ENCODE measurements at regions not wholly inside any gene's neighbourhood (a gene's known extent, or its start where the extent isn't known, plus 50 kb on each side); places are given as distances from the start of the nearest gene placed in this dataset.
"Not testable (repeated sequence)": the region's sequence is repeated elsewhere in the genome, so short reads cannot be mapped to it uniquely, and the experiment has no call there.

- no peak overlapping the region for H3K27ac Mint-ChIP-seq
- DNase-seq = no peak
- no peaks in the 10 kb centered on the region for H3K4me1 Mint-ChIP-seq
- H3K27me3 Mint-ChIP-seq = no peaks in the 10 kb centered on the region
- ChIA-PET CTCF (no interaction called here), POLR2A (no interaction called here)
- no peak overlapping the region for H3K4me3 Mint-ChIP-seq
- no peaks in the 10 kb centered on the region for H3K36me3 Mint-ChIP-seq (ENCODE audit: low read depth)
- H3K9me3 Mint-ChIP-seq = peaks cover 2% of the 10 kb centered on the region
Measured at GRCh38 chr2:208977582-208977981, 446.3 kb upstream of the MAP2 start.

DNA sequence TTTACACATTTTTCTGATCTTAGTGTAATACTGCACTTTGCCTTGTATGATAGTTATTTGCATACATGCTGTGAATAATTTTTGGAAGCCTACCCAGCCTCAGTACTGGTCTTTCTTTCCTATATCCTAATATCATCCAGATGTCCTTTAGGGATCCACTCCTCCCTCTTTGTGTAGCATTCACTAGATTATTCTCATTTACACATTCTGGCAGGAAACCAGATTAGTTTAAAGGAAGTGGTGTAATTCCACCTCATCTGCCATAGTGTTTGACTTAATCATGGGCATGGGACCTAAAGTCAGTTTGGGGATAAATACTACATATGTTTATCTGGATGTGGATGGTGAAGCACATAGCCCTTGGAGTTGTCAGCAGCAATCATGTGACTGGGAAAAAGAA, 444.9 kb upstream of the MAP2 start:
- H3K36me3 Mint-ChIP-seq (ENCODE audit: low read depth) = no peaks in the 10 kb centered on the region
- H3K4me3 Mint-ChIP-seq = no peak overlapping the region
- ChIA-PET POLR2A (no interaction called here), CTCF (no interaction called here)
- no peaks in the 10 kb centered on the region for H3K27me3 Mint-ChIP-seq
- no peak for DNase-seq
- peaks cover 2% of the 10 kb centered on the region for H3K9me3 Mint-ChIP-seq
- H3K4me1 Mint-ChIP-seq = no peaks in the 10 kb centered on the region
- H3K27ac Mint-ChIP-seq = no peak overlapping the region

GRCh38 chr2:208980321-208980720, 443.5 kb upstream of the MAP2 start:
- DNase-seq = no peak
- Mint-ChIP-seq H3K9me3 (peaks cover 2% of the 10 kb centered on the region), H3K27ac (no peak overlapping the region), H3K36me3 (ENCODE audit: low read depth) (no peaks in the 10 kb centered on the region), H3K4me1 (no peaks in the 10 kb centered on the region), H3K27me3 (no peaks in the 10 kb centered on the region), H3K4me3 (no peak overlapping the region)
- ChIA-PET CTCF (no interaction called here), POLR2A (no interaction called here)

DNA sequence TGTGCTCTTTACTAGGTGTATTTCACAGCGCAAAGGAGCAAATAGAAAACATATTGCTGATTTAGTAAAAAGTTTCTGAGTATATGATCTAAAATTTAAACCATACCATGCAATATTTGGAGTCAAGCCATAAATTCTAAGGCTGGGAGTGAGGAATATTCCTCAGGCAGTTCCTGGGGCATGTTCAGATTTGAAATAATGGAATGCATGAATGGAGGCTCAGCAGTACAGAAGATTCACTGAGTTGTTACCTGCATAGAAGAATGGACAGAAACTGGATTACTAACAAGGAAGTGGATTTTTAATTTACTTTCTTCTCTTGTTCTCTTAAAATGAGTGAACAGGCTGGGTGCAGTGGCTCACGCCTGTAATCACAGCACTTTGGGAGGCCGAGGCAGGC, 441.0 kb upstream of the MAP2 start:
- Mint-ChIP-seq H3K27ac (no peak overlapping the region), H3K4me3 (no peak overlapping the region), H3K36me3 (ENCODE audit: low read depth) (no peaks in the 10 kb centered on the region), H3K9me3 (peaks cover 2% of the 10 kb centered on the region), H3K27me3 (no peaks in the 10 kb centered on the region), H3K4me1 (no peaks in the 10 kb centered on the region)
- ChIA-PET POLR2A (no interaction called here), CTCF (no interaction called here)
- DNase-seq = no peak

GRCh38 chr2:208983486-208983885, 440.4 kb upstream of the MAP2 start:
- H3K9me3 Mint-ChIP-seq = peaks cover 2% of the 10 kb centered on the region
- no peak overlapping the region for H3K4me3 Mint-ChIP-seq
- no peak for DNase-seq
- CTCF ChIA-PET = interaction anchor here (0.6 kb wide), 1 partner anchor 313 kb away, joined by 3 read pairs; no protein-coding TSS in a partner anchor
- POLR2A ChIA-PET = no interaction called here
- no peak overlapping the region for H3K27ac Mint-ChIP-seq
- no peaks in the 10 kb centered on the region for H3K36me3 Mint-ChIP-seq (ENCODE audit: low read depth)
- H3K4me1 Mint-ChIP-seq = no peaks in the 10 kb centered on the region
- no peaks in the 10 kb centered on the region for H3K27me3 Mint-ChIP-seq

DNA sequence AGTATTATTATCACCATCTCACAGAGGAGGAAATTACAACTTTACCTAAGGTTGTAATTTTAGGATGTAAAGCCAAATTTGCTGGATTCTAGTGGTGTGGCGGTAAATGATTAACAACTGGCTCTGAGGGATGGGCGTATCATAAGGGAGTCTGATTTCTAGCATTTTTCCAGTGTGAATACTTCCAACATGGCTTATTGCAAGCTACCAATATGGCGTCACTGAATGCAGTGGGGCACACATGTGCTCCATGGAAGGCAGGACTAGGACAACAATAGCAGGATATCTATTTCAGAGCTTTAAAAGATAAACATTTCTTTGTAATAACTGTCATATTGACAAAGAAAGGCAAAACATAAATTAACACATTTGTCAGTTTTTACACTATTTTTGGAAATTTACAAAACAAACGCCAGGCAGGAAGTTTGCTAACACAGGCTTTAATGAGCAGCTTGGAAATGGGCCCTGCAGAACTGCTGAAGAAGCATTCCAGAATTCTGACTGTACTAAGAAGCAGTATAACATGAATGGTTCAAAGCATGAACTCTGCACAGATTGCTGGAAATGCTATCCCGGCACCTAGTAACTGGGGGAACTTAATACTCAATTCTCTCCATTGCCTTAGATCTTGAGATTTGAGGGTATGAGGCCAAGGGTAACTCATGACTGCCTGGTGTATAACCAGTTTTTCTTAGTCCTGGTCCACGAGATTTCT, 439.3 kb upstream of the MAP2 start:
- Mint-ChIP-seq H3K36me3 (ENCODE audit: low read depth) (no peaks in the 10 kb centered on the region), H3K4me3 (no peak overlapping the region), H3K4me1 (no peaks in the 10 kb centered on the region), H3K27me3 (no peaks in the 10 kb centered on the region), H3K9me3 (peaks cover 2% of the 10 kb centered on the region), H3K27ac (no peak overlapping the region)
- DNase-seq = no peak
- CTCF ChIA-PET = no interaction called here
- POLR2A ChIA-PET = no interaction called here

- ChIA-PET CTCF (no interaction called here), POLR2A (no interaction called here)
- no peak for DNase-seq
- Mint-ChIP-seq H3K4me1 (no peaks in the 10 kb centered on the region), H3K4me3 (no peak overlapping the region), H3K27me3 (no peaks in the 10 kb centered on the region), H3K9me3 (no peaks in the 10 kb centered on the region), H3K36me3 (ENCODE audit: low read depth) (no peaks in the 10 kb centered on the region), H3K27ac (no peak overlapping the region)
Measured at GRCh38 chr2:208985644-208986043, 438.2 kb upstream of the MAP2 start.

GRCh38 chr2:208990716-208991115, 433.1 kb upstream of the MAP2 start:
- H3K4me1 Mint-ChIP-seq = no peaks in the 10 kb centered on the region
- H3K27ac Mint-ChIP-seq = no peak overlapping the region
- ChIA-PET POLR2A (no interaction called here), CTCF (no interaction called here)
- H3K36me3 Mint-ChIP-seq (ENCODE audit: low read depth) = no peaks in the 10 kb centered on the region
- DNase-seq = no peak
- no peaks in the 10 kb centered on the region for H3K27me3 Mint-ChIP-seq
- no peak overlapping the region for H3K4me3 Mint-ChIP-seq
- H3K9me3 Mint-ChIP-seq = no peaks in the 10 kb centered on the region

- Mint-ChIP-seq H3K4me3 (no peak overlapping the region), H3K4me1 (no peaks in the 10 kb centered on the region)
Measured at GRCh38 chr2:208999911-209000310, 423.9 kb upstream of the MAP2 start.

DNA sequence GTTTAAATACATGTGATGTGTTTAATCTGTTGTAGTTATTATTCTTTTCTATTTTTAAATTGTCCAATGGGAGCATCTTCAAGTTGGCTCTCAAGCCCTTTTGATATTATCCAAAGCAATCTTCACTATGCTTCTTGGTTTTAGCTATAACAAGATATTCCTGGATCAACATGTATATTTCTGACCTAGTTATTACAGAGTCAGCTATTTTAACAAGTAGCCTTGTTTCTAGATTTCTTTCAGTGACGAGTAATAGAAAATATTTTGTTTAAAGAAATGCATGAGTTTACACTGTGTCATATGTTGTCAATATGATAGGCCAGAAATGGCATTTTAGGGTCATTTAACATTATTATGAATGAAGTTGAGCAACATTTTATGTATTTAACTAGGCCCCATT, 421.8 kb upstream of the MAP2 start:
- no peaks in the 10 kb centered on the region for H3K36me3 Mint-ChIP-seq (ENCODE audit: low read depth)
- ChIA-PET CTCF (no interaction called here), POLR2A (no interaction called here)
- H3K9me3 Mint-ChIP-seq = peaks cover 19% of the 10 kb centered on the region
- DNase-seq = no peak
- H3K27me3 Mint-ChIP-seq = no peaks in the 10 kb centered on the region
- no peak overlapping the region for H3K4me3 Mint-ChIP-seq
- no peaks in the 10 kb centered on the region for H3K4me1 Mint-ChIP-seq
- no peak overlapping the region for H3K27ac Mint-ChIP-seq

More at GRCh38 chr2:208999911-209000310, 423.9 kb upstream of the MAP2 start:
- POLR2A ChIA-PET = no interaction called here
- Mint-ChIP-seq H3K36me3 (ENCODE audit: low read depth) (no peaks in the 10 kb centered on the region), H3K27me3 (no peaks in the 10 kb centered on the region), H3K27ac (no peak overlapping the region), H3K9me3 (peaks cover 4% of the 10 kb centered on the region)
- CTCF ChIA-PET = no interaction called here
- DNase-seq = no peak

DNA sequence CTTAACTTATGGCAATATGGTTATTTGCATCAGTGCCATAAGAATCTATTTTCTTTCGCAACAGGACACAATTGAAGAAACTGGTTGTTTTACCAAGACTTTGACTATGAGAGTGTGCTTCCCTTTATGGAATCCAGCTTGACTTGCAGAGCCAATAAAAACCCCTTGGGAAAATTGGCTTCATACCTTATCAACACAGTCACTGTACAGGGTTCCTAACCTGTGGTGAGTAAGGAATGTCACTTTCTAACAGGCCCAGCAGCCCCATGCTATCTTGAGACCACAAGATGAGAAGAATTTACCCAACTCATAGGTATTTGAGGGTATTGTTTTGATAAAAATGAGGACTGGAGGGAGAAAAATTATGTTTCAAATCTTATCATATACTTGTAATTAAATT, 418.5 kb upstream of the MAP2 start:
- Mint-ChIP-seq H3K36me3 (ENCODE audit: low read depth) (no peaks in the 10 kb centered on the region), H3K4me1 (no peaks in the 10 kb centered on the region), H3K9me3 (peaks cover 15% of the 10 kb centered on the region), H3K27me3 (no peaks in the 10 kb centered on the region), H3K27ac (no peak overlapping the region), H3K4me3 (no peak overlapping the region)
- no peak for DNase-seq
- CTCF ChIA-PET = no interaction called here
- POLR2A ChIA-PET = no interaction called here

DNA sequence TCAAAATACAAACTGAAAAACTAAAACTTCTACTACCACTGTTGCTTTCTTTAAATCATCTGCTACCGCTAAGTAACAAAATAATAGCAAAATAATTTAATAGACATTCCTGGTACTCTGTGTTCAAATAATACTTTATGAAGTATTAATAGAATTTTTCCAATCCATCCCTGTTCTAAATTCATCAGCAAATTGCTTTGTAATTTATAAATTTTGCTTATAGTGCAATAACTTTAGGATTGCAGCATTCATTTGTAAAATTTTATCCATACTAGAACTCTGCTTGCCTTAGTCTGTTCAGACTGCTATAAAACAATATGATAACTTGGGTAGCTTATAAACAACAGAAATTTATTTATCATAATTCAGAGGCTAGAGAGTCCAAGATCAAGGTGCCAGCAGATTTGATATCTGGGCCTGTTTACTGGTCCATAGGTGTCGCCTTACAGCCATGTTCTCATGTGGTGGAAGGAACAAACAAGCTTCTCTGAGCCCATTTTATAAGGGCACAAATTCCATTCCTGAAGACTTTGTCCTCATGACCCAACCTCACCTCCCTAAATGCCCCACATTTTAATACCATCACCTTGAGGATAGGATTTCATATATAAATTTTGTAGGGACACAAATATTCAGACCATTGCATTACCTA, 415.1 kb upstream of the MAP2 start:
- Mint-ChIP-seq H3K27ac (no peak overlapping the region), H3K9me3 (peaks cover 15% of the 10 kb centered on the region), H3K4me1 (no peaks in the 10 kb centered on the region), H3K27me3 (no peaks in the 10 kb centered on the region), H3K4me3 (no peak overlapping the region), H3K36me3 (ENCODE audit: low read depth) (no peaks in the 10 kb centered on the region)
- no peak for DNase-seq
- ChIA-PET POLR2A (no interaction called here), CTCF (no interaction called here)

DNA sequence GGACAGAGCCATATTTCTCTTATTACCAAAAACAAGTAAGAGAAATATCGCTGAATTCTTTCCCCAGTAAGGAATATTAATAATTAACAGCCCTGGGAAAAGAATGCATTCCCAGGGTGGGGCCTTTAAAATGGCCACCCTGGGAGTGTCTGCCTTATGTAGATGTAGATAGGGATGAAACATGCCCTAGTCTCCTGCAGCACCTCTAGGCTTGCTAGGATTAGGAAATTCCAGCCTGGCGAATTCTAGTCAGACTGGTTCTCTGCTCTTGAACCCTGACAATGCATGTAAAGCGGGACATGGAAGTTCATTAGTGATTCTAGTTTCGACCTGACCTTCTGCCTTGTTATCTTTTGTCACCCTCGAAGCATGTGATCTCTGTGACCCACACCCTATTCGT, 405.2 kb upstream of the MAP2 start:
- H3K36me3 Mint-ChIP-seq (ENCODE audit: low read depth); DNase-seq; POLR2A ChIA-PET; H3K9me3 Mint-ChIP-seq; H3K27me3 Mint-ChIP-seq; CTCF ChIA-PET; H3K27ac Mint-ChIP-seq; H3K4me3 Mint-ChIP-seq; H3K4me1 Mint-ChIP-seq: not testable (repeated sequence)

GRCh38 chr2:209029249-209029648, 394.6 kb upstream of the MAP2 start:
- no peak for DNase-seq
- Mint-ChIP-seq H3K27me3 (no peaks in the 10 kb centered on the region), H3K36me3 (ENCODE audit: low read depth) (no peaks in the 10 kb centered on the region), H3K4me3 (no peak overlapping the region), H3K9me3 (no peaks in the 10 kb centered on the region), H3K4me1 (no peaks in the 10 kb centered on the region), H3K27ac (no peak overlapping the region)
- ChIA-PET POLR2A (no interaction called here), CTCF (no interaction called here)
